Esophagus squamous epithelium (tissue), 4 donors: ENCODE measurements at regions not wholly inside any gene's neighbourhood (a gene's known extent, or its start where the extent isn't known, plus 50 kb on each side); places are given as distances from the start of the nearest gene placed in this dataset.

Experiments used
- POLR2A ChIP-seq, 4 donors: fragments of 450-650 bp; IDR thresholded peaks; one replicate each; pipeline ENCODE4 v1.6.1; 2017; ENCODE audit warnings: antibody characterized with exemption in 4 of 4, mild to moderate bottlenecking in 4 of 4, moderate library complexity in 3 of 4
- TF ChIP-seq, protein P1 (sequence below), 6 experiments: fragments of 450-650 bp in 4 of 6; fragments of 200-600 bp in 2 of 6; sonication (generic) in 2 of 6; IDR thresholded peaks; one replicate each; pipeline ENCODE4 v1.5.1; 2016 to 2019; ENCODE audit warnings: antibody characterized with exemption in 6 of 6, mild to moderate bottlenecking in 4 of 6, moderate library complexity in 4 of 6

DNA sequence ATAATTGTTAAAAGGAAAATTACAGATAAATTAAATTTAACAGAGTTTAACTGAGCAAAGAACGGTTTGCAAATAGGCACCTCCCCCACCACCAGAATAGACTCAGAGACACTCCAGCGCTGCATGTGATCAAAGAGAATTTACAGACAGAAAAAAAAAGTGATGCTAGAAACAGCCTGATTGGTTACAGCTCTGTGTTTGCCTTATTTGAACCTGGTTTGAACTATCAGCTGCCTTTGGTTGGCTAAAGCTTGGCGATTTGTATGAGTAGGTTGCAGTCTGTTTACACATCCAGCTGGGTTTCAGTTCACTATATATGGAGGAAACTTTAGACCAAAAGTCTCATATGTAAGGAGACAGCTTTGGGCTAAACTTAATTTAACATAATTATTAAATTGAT is 249.1 kb downstream of the ENC1 start:
- TF ChIP-seq, protein P1, sequence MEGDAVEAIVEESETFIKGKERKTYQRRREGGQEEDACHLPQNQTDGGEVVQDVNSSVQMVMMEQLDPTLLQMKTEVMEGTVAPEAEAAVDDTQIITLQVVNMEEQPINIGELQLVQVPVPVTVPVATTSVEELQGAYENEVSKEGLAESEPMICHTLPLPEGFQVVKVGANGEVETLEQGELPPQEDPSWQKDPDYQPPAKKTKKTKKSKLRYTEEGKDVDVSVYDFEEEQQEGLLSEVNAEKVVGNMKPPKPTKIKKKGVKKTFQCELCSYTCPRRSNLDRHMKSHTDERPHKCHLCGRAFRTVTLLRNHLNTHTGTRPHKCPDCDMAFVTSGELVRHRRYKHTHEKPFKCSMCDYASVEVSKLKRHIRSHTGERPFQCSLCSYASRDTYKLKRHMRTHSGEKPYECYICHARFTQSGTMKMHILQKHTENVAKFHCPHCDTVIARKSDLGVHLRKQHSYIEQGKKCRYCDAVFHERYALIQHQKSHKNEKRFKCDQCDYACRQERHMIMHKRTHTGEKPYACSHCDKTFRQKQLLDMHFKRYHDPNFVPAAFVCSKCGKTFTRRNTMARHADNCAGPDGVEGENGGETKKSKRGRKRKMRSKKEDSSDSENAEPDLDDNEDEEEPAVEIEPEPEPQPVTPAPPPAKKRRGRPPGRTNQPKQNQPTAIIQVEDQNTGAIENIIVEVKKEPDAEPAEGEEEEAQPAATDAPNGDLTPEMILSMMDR (IDR thresholded peaks at IDR 0.05), result no peak
- TF ChIP-seq POLR2A (IDR thresholded peaks at IDR 0.05), result no peak
